GM18861 (cell line): ENCODE measurements at regions not wholly inside any gene's neighbourhood (a gene's known extent, or its start where the extent isn't known, plus 50 kb on each side); places are given as distances from the start of the nearest gene placed in this dataset.

ENCODE experiments used
- ATAC-seq: cut with Tn5 transposase; IDR thresholded peaks from one replicate; pipeline ENCODE4 v1.9.1; 2021; ENCODE audit not compliant: unreplicated experiment

- ATAC-seq = no peak
These were observed 692.1 kb downstream of the DNAJB9 start for GRCh38 chr7:109261781-109262180.

- ATAC-seq = no peak
These were observed 696.9 kb downstream of the DNAJB9 start for GRCh38 chr7:109266610-109267009.

GRCh38 chr7:109276348-109276747, 706.7 kb downstream of the DNAJB9 start:
- ATAC-seq = no peak

GRCh38 chr7:109282726-109283125, 713.1 kb downstream of the DNAJB9 start:
- ATAC-seq = no peak

- ATAC-seq = no peak
These were observed 715.3 kb downstream of the DNAJB9 start for GRCh38 chr7:109284943-109285342.

- no peak for ATAC-seq
These were observed 725.5 kb downstream of the DNAJB9 start for GRCh38 chr7:109295158-109295557.

GRCh38 chr7:109308816-109309215, 739.1 kb downstream of the DNAJB9 start:
- ATAC-seq = no peak

- ATAC-seq = no peak
These were observed 740.1 kb downstream of the DNAJB9 start for GRCh38 chr7:109309790-109310189.

- no peak for ATAC-seq
These were observed 748.5 kb downstream of the DNAJB9 start for GRCh38 chr7:109318136-109318535.

GRCh38 chr7:109322833-109323232, 753.2 kb downstream of the DNAJB9 start:
- ATAC-seq = no peak

GRCh38 chr7:109331423-109331822, 761.7 kb downstream of the DNAJB9 start:
- no peak for ATAC-seq

- ATAC-seq = no peak
These were observed 766.3 kb downstream of the DNAJB9 start for GRCh38 chr7:109335951-109336350.

- no peak for ATAC-seq
These were observed 766.9 kb downstream of the DNAJB9 start for GRCh38 chr7:109336531-109336930.

GRCh38 chr7:109343678-109344077, 774.0 kb downstream of the DNAJB9 start:
- no peak for ATAC-seq

GRCh38 chr7:109351493-109351892, 781.8 kb downstream of the DNAJB9 start:
- ATAC-seq = no peak

- ATAC-seq = no peak
These were observed 784.3 kb downstream of the DNAJB9 start for GRCh38 chr7:109354000-109354399.

- ATAC-seq = no peak
These were observed 784.9 kb downstream of the DNAJB9 start for GRCh38 chr7:109354552-109354951.

GRCh38 chr7:109375823-109376222, 806.1 kb downstream of the DNAJB9 start:
- no peak for ATAC-seq

GRCh38 chr7:109376576-109376975, 806.9 kb downstream of the DNAJB9 start:
- ATAC-seq = no peak

GRCh38 chr7:109377076-109377884, 807.6 kb downstream of the DNAJB9 start:
- no peak for ATAC-seq

GRCh38 chr7:109386959-109387358, 817.3 kb downstream of the DNAJB9 start:
- ATAC-seq = no peak

- ATAC-seq = no peak
These were observed 817.9 kb downstream of the DNAJB9 start for GRCh38 chr7:109387530-109387929.

GRCh38 chr7:109391240-109391639, 821.6 kb downstream of the DNAJB9 start:
- no peak for ATAC-seq
